ENCODE measurements at regions not wholly inside any gene's neighbourhood (a gene's known extent, or its start where the extent isn't known, plus 50 kb on each side); places are given as distances from the start of the nearest gene placed in this dataset.
"Not testable (repeated sequence)": the region's sequence is repeated elsewhere in the genome, so short reads cannot be mapped to it uniquely, and the experiment has no call there.

DNA sequence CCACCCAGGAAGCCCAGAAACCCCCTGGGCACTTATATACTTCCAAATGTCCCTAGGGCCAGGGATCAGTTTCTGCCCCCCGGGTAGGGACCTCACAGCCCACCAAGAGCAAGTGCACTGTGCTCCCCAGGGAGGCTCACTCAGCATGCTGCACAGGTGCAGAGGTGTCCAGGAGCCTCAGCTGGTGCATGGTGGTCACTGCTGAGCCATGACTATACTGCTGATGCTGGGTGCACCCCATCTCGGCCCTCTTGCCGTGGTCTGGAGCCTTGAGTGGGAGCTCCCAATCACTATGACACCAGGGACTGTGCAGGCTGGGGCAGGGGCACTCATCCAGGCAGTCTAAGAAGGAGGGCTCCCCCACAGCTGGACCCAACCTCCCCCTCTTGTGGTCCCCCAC lies 617.8 kb upstream of the RAB6C start:
- DNase-seq (ENCODE audit: low read depth in 3 of 3, low spot score in 1 of 3) = no peak

GRCh38 chr2:129366263-129366662 lies 613.2 kb upstream of the RAB6C start:
- no peak for DNase-seq (ENCODE audit: low read depth in 3 of 3, low spot score in 1 of 3)

GRCh38 chr2:129367107-129367506 lies 612.4 kb upstream of the RAB6C start:
- no peak for DNase-seq (ENCODE audit: low read depth in 3 of 3, low spot score in 1 of 3)

DNA sequence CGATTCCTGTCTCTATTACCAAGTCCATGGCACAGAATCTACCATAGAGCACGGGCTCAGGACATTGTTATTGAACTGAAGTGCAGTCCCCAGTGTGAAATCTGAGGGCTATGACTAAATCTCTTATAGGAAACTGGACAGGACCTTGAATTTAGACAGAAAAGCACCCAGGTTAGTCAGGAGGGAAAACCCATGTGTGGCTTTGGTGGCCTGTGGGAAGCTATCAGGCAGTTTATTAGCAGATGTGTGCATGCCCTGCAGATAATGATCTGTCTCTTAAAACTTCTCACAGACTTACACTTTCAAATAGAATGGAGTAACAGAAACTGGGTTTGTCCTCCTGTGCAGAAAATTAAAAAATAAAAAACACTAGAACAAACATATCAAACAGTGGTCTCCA lies 610.0 kb upstream of the RAB6C start:
- no peak for DNase-seq (ENCODE audit: low read depth in 3 of 3, low spot score in 1 of 3)

GRCh38 chr2:129374452-129374851 lies 605.0 kb upstream of the RAB6C start:
- DNase-seq (ENCODE audit: low read depth in 3 of 3, low spot score in 1 of 3) = no peak

DNA sequence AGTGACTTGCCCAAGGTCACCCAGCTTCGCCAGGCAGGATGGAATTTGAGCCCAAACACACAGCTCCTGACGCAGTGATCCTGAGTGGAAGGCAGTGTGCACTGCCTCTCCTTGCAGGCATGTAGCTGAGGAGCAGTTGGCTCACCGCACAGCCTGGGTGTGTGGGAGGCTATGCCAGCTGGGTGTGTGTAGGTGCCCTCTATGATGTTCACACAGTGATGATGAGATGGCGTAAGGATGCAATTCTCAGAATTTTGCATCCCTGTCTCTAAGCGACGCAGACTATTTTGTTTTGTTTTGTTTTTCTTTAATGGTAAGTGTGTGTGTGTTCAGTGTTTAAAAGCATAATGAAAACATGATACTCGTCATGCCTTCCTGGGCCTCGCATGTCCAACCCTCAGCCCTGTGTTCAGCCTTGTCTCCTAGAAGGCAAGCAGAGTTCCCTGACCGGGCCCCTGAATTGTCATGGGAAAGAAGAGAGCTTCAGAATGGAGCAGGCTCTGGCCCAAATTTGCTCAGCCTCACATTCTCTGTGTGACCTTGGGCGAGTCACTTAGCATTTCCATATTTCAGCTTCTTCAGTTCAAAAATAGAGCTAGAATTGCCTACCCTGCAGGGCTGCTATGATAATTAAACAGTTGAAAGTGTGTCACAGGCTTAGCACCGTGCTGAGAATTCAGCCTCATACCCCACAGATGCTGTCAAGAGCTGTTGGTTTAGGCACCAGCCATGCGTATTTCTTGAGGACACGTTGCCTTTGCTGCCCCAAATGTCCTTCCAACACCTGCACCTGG lies 603.6 kb upstream of the RAB6C start:
- no peak for DNase-seq (ENCODE audit: low read depth in 3 of 3, low spot score in 1 of 3)

GRCh38 chr2:129376426-129377077 lies 602.9 kb upstream of the RAB6C start:
- no peak for DNase-seq (ENCODE audit: low read depth in 3 of 3, low spot score in 1 of 3)

DNA sequence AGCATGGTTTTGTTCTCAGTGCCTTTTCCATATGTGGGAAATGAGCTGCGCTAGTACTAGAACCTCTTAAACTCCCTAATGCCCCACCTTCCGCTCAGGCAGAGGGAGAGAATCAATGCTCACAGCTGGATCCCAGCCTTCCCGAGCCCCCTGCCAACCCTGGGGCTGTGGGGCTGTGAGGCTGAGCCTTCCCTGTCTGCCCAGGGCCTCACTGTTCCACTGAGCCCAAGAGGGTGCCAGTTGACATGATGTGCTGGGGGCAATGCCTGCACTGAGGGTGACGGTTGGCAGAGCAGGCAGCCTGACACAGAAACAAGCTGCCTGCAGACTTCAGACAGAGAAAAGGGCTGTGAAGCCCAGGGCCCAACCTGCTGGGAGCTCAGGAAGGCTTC lies 602.4 kb upstream of the RAB6C start:
- no peak for DNase-seq (ENCODE audit: low read depth in 3 of 3, low spot score in 1 of 3)

- DNase-seq (ENCODE audit: low read depth in 3 of 3, low spot score in 1 of 3) = no peak
Measured at GRCh38 chr2:129378186-129378585, 601.3 kb upstream of the RAB6C start.

DNA sequence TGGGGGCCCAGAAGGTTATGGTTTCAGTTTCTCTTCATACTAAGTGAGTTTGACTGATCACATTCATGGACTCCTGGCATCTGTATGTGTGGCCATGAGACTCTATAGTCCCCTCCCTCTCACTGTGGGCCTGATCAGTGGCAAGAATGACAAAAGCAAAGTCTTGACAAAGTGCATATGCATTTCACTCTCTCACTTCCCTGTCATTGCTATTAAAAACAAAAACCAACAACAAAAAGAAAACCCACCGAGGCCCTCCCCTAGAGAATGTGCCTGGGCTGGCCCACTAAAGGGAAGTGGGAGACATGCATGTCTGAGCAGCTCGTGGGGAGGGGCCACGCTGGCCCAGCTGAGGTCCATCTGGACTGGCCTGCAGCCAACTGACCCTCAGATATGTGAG lies 600.1 kb upstream of the RAB6C start:
- no peak for DNase-seq (ENCODE audit: low read depth in 3 of 3, low spot score in 1 of 3)

DNA sequence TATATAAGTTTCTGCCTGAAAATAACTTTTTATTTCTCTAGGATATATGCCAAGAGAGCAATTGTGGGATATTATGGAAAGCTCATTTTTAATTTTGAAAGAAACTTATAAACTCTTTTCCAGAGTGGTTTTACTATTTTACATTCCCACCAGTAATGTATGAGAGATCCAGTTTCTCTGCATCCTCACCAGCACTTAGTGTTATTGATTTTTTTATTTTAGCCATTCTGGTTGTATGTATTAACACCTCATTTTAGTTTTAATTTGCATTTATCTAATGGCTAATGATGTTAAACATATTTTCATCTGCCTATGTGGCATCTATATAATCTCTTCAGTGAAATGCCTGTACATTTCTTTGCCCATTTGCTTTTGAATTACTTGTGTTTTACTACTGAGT lies 597.7 kb upstream of the RAB6C start:
- DNase-seq (ENCODE audit: low read depth in 3 of 3, low spot score in 1 of 3) = no peak

DNA sequence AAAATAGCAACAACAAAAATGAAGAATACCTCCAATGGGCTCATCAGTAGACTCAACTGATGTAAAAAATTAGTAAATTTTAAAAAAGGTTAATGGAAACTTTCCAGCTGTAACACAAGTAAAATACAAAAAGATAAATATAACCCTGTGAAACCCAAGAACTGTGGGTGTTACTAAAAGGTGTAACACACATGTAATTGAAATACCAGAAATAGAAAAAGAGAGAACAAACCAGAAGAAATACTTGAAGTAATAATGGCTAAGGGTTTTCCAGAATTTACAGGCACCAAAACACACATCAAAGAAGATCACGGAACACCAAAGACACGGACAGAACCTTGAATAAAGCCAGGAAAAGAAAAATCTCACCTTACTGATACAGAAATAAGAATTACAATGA lies 590.6 kb upstream of the RAB6C start:
- no peak for DNase-seq (ENCODE audit: low read depth in 3 of 3, low spot score in 1 of 3)

GRCh38 chr2:129393816-129394215 lies 585.6 kb upstream of the RAB6C start:
- no peak for DNase-seq (ENCODE audit: low read depth in 3 of 3, low spot score in 1 of 3)

- DNase-seq (ENCODE audit: low read depth in 3 of 3, low spot score in 1 of 3) = no peak
Measured at GRCh38 chr2:129396980-129397599, 582.4 kb upstream of the RAB6C start.

DNA sequence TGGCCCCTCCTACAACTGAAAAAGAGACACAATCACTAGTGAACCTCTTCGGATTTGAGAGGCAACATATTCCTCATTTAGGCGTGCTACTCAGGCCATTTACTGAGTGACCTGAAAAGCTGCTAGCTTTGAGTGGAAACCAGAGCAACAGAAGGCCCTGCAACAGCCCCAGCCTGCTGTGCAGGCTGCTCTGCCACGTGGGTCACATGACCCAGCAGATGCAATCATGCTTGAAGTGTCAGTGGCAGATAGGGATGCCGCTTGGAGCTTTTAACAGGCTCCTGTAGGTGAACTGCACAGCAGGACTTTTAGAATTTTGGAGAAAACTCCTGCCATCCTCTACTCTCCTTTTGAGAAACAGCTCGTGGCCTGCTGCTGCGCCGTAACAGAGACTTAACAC lies 578.6 kb upstream of the RAB6C start:
- no peak for DNase-seq (ENCODE audit: low read depth in 3 of 3, low spot score in 1 of 3)

DNA sequence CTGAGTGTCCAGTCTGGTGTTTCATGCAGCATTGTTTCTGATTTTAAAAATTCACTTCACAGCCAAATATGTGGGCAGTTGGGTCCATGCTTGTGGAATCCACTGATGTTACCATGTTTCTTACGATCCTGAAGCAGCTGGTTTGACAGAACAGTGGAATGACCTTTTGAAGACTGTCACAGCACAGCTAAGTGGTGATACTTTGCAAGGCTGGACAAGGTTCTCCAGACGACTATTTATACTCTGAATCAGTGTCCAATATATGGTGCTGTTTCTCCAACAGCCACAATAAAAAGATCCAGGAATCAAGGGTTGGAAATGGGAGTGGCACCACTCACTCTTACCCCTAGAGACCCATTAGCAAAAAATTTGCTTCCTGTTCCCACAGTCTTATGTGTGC lies 577.4 kb upstream of the RAB6C start:
- DNase-seq (ENCODE audit: low read depth in 3 of 3, low spot score in 1 of 3) = no peak

DNA sequence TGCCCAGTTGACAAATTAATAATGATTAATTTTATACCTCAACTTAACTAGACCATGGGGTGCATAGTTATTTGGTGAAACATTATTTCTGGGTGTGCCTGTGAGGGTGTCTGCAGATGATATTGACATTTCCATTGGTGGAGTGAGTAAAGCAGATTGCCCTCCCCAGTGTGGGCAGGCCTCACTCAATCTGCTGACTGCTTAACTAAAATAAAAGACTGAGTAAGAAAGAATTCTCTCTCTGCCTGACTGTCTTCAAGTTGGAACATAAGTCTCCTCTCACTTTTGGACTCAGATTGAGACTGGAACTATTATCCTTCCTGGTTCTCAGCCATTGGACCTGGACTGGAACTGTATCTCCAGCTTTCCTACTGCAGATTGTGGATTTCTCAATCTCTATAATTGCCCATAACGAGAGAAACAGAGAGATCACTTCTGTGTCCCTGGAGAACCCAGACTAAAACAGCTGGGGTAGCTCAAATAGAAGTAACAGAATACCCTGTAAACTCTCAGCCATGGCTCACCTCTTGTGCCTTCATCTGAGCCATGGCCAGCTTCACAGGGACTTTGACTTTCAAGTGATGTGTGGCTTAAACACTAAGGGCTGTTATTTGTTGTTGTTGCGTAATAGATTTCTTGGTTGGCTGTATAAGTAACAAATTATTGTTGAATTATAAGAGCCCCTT lies 575.3 kb upstream of the RAB6C start:
- no peak for DNase-seq (ENCODE audit: low read depth in 3 of 3, low spot score in 1 of 3)

DNA sequence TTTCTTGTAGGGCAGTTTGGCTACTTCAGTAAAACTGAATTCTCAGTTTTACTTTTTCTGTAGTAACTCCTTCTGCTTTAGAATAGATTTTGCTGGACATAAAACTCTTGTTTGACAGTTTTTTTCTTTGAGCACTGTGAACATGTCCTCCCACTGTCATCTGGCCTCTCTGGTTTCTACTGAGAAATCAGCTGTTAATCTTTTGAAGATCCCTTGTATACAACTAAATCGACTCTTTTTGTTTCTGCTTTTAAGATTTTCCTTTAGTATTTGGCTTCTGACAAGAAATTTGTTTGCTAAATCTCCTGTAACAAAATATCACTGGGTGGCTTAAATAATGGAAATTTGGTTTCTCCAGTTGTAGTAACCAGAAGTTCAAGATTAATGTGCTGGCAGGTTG lies 570.9 kb upstream of the RAB6C start:
- no peak for DNase-seq (ENCODE audit: low read depth in 3 of 3, low spot score in 1 of 3)

- DNase-seq (ENCODE audit: low read depth in 3 of 3, low spot score in 1 of 3) = not testable (repeated sequence)
Measured at GRCh38 chr2:129417041-129417440, 562.4 kb upstream of the RAB6C start.

DNA sequence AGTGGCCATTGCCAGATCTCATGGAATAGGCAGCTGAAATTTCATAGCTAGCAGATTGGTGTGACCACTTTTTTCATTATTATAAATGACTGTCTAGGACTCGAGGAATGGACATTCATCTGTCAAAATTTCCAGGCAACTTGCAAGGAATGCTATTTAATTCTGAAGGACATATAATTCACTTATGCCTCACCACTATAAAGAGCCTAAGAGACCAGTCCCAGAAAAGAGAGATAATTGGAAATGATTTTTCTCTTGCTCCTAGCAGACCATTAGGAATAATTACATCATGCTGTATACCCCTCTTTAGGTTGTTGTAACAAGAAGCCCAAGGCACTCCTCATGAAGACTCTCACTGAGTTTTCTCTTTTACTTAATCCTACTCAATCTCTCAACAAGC lies 557.4 kb upstream of the RAB6C start:
- no peak for DNase-seq (ENCODE audit: low read depth in 3 of 3, low spot score in 1 of 3)

DNA sequence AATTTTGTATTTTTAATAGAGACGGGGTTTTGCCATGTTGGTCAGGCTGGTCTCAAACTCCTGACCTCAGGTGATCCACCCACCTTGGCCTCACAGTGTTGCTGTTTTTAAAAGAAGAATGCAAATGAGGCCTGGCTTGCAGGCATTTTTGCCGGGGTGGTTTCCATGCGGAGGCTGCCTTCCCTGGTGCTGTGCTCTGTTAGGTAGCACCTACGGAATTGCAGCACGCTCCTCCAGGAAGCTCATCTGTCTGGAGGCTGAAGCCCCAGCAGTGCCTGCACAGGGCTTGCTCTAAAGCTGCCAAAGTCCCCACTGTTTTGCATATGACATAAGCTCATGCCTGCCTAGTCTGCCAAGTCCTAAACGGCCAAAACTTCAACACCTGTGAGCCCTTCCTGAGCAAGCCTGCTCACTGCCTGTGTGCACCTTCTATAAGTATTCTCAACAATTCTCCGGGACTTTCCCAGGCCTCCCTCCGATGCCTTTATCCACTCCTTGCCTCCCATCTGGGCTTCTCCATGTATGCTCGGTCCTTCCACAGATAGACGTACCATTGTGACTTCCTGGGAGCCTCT lies 551.3 kb upstream of the RAB6C start:
- DNase-seq (ENCODE audit: low read depth in 3 of 3, low spot score in 1 of 3) = no peak

GRCh38 chr2:129430911-129431310 lies 548.6 kb upstream of the RAB6C start:
- DNase-seq (ENCODE audit: low read depth in 3 of 3, low spot score in 1 of 3) = no peak

Data from stimulated activated CD4-positive, alpha-beta T cell treated with anti-CD3 and anti-CD28 coated beads, TNF-alpha, amount 100 ng/mL, for 1 hour (primary cell).